ENCODE measurements at regions not wholly inside any gene's neighbourhood (a gene's known extent, or its start where the extent isn't known, plus 50 kb on each side); places are given as distances from the start of the nearest gene placed in this dataset.
"Not testable (repeated sequence)": the region's sequence is repeated elsewhere in the genome, so short reads cannot be mapped to it uniquely, and the experiment has no call there.

GRCh38 chr5:98368141-98368540 lies 405.3 kb upstream of the RGMB start:
- DNase-seq (ENCODE audit: low spot score): no peak

- DNase-seq (ENCODE audit: low spot score): no peak
These were observed 401.1 kb upstream of the RGMB start for GRCh38 chr5:98372351-98372750.

DNA sequence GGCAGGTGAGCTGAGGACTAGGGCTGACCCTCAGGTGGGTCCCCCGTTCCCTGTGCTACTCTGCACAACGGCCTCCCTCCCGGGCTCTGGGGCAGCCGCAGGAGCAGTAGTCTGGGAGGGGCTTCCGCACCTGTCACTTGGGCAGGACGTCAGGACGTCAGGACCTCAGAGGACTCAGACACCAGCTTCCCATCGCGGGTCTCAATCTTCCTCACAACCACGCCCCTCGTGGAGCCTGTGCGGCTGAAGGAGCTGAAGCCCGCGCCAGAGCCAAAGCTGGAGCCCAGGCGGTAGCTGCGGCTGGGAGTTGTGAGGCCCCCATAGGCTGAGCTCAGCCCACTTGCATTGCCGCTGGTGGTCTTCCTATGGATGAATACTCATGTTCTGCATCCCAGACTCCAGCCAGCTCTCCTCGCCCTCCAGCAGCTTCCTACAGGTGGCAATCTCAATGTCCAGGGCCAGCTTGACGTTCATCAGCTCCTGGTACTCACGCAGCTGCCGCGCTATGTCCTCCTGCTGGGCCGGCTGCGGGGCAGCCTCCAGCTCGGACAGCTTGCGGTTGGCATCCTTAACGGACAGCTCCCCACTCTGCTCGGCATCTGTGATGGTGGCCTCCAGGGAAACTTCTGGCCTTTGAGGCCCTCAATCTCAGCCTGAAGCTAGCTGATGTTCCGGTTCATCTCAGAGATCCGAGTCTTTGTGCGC lies 381.4 kb upstream of the RGMB start:
- no peak for DNase-seq (ENCODE audit: low spot score)

DNA sequence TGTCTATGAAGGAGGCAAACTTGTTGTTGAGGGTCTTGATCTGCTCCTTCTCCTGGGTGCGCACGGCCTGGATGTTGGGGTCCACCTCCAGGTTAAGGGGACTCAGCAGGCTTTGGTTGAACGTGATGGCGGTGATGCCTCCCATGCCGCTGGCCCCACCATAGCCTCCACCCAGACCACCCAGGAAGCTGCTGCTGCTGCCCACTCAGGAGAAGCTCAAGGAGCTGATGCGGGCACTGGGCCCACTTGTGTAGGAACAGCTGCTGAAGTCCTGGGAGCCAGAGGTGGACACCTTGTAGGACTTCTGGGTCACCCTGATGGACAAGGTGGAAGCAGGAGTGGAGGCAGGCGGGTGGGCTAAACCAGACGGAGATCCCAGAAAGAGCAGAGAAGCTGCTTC lies 380.3 kb upstream of the RGMB start:
- DNase-seq (ENCODE audit: low spot score): not testable (repeated sequence)

- no peak for DNase-seq (ENCODE audit: low spot score)
These were observed 376.4 kb upstream of the RGMB start for GRCh38 chr5:98397081-98397480.

- DNase-seq (ENCODE audit: low spot score): no peak
These were observed 375.0 kb upstream of the RGMB start for GRCh38 chr5:98398465-98398864.

GRCh38 chr5:98401656-98402055 lies 371.8 kb upstream of the RGMB start:
- no peak for DNase-seq (ENCODE audit: low spot score)

- DNase-seq (ENCODE audit: low spot score): no peak
These were observed 371.3 kb upstream of the RGMB start for GRCh38 chr5:98402130-98402529.

GRCh38 chr5:98403131-98403530 lies 370.3 kb upstream of the RGMB start:
- no peak for DNase-seq (ENCODE audit: low spot score)

- DNase-seq (ENCODE audit: low spot score): no peak
These were observed 358.5 kb upstream of the RGMB start for GRCh38 chr5:98414938-98415337.

DNA sequence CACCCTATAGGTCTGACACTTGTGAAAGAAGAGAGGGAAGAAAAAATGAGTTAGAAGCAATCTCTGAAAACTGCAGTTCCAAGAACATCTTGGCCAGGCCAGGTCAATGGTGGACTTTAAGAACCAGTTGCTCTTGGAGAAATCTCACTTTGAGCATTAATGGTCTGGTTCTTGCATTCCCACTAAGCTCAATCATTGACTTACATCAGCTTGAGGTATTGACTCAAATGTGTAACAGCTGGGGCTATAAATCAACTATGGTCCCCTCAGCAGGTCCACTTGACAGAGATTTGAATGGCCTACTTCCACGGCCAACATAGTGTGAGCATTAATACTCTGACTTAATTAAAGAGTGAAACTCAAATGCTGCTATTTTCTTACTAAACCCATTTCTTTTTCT lies 357.8 kb upstream of the RGMB start:
- no peak for DNase-seq (ENCODE audit: low spot score)

GRCh38 chr5:98416541-98416940 lies 356.9 kb upstream of the RGMB start:
- DNase-seq (ENCODE audit: low spot score): no peak

DNA sequence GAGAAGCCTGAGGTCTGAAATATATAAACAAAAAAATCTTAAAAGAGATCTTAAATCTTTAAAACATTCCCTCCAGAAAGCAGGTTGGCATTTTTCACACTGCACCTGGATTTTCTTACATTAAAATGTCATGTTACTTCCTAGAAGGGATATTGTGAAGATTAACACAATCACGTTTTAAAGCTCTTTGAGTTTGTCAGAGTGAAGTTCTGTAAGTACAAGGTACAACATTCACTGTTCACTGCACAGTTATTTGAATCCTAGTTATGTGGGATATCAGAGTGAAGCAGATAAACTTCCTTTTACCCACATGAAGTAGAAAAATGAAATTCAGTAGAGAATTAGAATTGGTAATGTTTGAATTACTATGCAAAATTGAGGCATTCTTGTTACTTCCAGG lies 353.6 kb upstream of the RGMB start:
- no peak for DNase-seq (ENCODE audit: low spot score)

GRCh38 chr5:98424681-98425450 lies 348.6 kb upstream of the RGMB start:
- DNase-seq (ENCODE audit: low spot score): no peak

DNA sequence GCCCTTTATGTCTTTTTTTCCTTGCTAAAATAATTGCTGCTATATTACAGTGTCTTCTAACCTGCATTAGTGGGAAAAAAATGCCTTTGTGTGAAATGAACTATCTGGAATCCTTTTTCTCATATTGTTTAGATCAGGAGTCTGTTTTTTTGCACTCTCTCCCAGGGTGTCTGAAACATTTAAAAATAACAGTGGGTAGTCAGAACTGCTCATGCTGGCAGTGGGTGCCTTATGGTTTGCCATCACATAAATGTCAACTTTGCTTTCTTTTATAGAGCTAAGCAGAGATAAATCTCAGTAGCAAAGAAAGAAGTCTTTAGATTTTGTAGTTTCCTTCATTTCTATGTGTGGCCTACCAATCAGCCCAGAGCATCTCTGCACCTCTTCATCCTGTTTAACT lies 347.8 kb upstream of the RGMB start:
- DNase-seq (ENCODE audit: low spot score): no peak

- DNase-seq (ENCODE audit: low spot score): no peak
These were observed 344.7 kb upstream of the RGMB start for GRCh38 chr5:98428806-98429205.

GRCh38 chr5:98432378-98432777 lies 341.1 kb upstream of the RGMB start:
- no peak for DNase-seq (ENCODE audit: low spot score)

DNA sequence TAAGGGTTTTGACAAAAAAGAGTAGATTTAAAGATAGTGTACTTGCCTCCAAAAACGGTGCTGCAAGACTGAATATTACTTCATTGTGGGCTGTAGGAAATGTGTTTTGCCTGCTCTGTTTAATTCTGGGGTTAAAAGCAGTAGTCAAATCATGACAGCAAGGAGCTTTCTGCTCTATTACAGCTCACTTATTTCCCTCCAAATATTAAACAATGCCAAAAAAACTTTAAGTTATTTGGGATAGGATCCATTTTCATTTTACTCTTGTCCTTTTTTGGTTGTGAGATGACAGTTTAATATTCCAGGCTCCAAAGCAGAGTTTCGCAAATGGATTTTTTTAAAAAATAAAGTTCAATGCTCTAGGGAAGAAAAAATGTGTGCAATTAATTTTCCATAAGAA lies 340.4 kb upstream of the RGMB start:
- no peak for DNase-seq (ENCODE audit: low spot score)

DNA sequence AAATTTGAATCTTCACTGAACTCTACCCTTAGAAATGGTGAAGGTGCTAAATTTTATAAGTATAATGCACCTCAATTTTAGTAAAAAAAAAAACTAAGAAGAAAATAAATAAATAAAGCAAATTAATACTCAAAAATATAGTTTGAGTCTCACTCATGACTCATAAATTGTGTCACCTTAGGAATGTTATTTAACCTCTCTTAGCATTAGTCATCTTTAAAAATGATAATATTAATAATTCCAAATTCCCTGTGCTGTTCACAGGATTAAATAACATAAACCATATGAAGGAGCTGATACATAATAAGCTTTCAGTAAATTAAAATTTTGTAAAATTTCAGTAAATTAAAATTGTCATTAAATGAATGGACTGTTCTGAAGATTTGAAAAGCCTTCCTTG lies 339.8 kb upstream of the RGMB start:
- DNase-seq (ENCODE audit: low spot score): no peak

GRCh38 chr5:98436667-98437066 lies 336.8 kb upstream of the RGMB start:
- no peak for DNase-seq (ENCODE audit: low spot score)

DNA sequence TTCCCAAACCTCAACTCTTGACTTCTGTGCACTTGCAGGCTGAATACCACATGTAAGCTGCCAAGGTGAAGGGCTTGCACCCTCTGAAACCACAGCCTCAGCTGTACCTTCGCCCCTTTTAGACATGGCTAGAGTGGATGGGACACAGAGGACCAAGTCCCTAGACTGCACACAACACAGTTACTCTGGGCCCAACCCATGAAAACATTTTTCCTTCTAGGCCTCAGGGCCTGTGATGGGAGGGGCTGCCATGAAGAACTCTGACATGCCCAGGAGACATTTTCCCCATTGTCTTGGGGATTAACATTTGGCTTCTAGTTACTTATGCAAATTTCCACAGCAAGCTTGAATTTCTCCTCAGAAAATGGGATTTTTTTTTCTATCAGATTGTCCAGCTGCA lies 331.0 kb upstream of the RGMB start:
- no peak for DNase-seq (ENCODE audit: low spot score)

DNA sequence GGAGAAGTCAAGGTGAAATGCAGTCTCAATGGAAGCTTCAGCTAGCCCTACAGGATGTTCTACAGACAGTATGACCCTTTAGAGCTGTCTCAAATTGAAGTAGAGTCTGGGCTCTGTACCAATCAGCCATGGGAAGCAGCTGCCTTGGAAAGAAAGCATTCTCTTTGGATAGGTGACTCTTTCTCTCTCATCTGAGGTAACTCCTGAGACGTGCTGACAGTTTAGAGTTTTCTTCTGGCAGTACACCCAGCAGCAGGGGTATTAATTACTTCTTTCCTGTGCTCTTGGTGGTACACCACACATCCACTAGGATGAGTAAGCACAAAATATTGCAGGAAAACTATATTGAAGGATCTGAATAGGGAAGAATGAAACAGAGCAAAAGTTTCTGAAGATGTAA lies 329.6 kb upstream of the RGMB start:
- DNase-seq (ENCODE audit: low spot score): no peak

DNA sequence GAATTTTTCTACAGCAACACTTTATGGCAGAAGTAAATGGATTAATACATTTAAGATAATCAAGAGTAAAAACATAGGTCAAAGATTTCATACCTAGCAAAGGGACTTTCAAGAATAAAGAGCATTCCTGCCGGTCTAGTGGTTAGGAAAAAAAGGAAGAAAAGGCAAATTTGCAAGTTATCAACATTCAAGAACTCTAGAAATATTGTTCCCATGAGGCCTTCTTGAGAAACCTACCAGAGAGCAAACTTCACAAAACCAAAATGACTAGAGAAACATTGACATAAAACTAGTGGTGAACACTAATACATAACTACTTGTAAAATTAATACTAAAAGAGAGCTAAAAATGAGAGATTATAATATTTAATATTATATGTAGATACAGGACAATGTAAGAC lies 320.2 kb upstream of the RGMB start:
- no peak for DNase-seq (ENCODE audit: low spot score)

DNA sequence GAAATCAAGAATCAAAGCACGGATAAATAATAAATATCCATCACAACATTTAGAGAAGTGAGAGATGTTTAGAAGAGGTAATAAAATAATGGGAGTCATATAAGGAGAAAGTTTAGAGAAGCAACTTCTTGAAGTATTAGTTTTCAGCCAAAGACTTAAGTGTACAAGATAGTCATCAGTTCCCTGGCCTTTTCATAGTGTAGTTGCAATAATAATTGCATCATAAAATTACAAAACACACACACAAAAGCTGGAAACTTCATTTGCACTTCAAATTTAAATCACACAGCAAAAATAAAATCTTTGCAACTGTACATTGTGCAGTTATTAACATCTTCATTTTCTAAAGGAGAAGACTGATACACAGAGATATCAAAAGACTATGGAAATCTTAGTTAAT lies 319.1 kb upstream of the RGMB start:
- DNase-seq (ENCODE audit: low spot score): no peak

Measured in SW480 (cell line).